Stimulated activated CD4-positive, alpha-beta T cell treated with anti-CD3 and anti-CD28 coated beads, Interleukin-12 subunit alpha, Interleukin-12 subunit beta, amount 100 ng/mL, for 48 hours (primary cell): ENCODE measurements at regions not wholly inside any gene's neighbourhood (a gene's known extent, or its start where the extent isn't known, plus 50 kb on each side); places are given as distances from the start of the nearest gene placed in this dataset.

Experiments used
- DNase-seq, 3 donors: peaks; one replicate each; pipeline ENCODE4 v3.0.0-alpha.2; 2020; ENCODE audit warnings: low read depth in 2 of 3, low spot score in 1 of 3

- DNase-seq = no peak
Observed at GRCh38 chr9:2991292-2991691, 147.4 kb upstream of the PUM3 start.

DNA sequence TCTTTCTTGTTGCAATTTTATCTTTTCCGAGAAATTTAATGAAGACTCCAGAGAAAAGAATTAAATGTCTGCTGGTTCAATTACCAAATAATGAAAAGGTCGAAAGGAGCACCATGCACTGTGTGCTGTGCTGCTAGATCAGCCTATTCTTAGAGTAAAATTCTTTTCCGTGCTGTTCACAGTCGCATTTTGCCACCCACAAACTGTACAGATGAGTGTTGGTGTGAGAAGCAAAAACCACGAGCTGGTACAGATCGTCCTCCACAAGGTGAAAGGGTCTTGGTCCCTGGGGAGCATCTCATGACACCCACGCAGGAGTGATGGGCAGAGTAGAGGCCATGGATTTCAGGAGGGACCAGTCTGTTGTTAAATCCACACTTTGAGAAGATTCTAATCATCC lies 143.8 kb upstream of the PUM3 start:
- no peak for DNase-seq

- no peak for DNase-seq
Observed at GRCh38 chr9:2985343-2985742, 141.4 kb upstream of the PUM3 start.

DNA sequence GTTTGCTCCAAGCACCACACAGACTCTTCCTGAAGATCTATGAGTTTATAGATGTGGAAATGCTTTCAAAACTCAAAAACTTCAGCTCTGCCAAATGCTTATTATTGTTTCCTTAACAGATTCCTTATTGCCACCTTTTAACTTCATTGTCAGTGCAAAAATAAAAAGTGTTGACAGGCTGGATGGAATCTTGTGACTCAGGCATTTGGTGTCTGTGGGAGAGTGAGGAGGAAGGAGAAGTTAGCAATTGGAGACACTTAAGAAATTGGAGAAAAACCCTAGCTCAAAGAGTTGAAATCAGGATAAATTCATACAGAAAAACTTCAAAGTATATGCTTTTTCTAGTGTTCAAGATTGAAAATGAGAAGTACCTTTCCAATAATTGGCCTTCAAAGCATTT lies 140.6 kb upstream of the PUM3 start:
- no peak for DNase-seq

- DNase-seq = no peak
Observed at GRCh38 chr9:2979957-2980610, 136.2 kb upstream of the PUM3 start.

GRCh38 chr9:2972475-2972874 lies 128.6 kb upstream of the PUM3 start:
- DNase-seq = no peak

DNA sequence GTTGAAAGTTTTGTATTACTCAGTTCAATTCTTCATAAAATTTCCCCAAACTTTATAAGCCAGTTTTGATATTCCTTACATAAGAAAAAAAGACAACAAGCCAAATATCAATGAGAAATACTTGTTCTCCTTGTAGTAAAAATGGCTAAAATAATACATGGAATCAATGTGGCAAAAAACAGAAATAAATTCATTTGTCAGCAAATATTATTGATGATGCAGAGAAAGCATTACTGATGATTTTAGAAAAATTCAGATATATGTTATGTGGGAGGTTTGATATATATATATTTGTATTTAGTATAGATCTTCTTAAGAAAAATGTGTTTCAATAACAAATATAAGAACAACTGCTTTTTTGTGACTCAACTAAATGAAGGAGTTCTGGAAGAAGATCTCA lies 127.0 kb upstream of the PUM3 start:
- DNase-seq = no peak

- no peak for DNase-seq
Observed at GRCh38 chr9:2967766-2968165, 123.9 kb upstream of the PUM3 start.

DNA sequence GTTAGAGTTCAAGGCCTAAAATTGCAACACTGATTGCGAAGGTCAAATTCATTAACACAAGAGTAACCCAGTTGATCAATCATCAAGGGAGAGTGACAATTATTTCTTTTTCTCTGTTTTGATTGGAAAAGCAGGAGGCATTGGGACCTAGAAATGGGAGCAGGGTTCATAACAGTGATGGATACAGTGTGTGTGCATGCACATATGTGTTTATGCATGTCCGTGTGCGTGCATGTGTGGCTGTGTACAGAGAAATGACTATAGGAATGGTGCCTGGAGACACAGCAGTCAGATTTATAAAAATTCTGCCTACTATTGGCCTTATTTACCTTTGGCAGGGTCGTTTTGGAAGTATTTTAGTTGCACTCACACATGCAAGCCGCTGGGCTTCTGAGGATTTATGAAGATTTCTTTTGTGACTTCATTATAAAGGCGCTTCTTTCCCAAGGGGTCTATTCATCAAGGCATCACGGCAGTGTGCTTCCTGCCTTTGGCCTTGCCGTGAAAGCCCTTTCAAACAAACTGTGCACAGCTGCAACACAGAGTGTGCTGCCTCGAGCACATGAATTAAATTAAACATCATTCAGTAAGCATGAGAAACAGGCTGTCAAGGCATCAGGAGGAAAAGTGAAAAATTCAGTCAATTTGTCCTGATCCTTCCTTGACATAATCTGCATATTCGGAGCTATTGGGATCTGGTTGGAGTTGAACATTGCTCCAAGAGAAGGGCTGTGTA lies 122.8 kb upstream of the PUM3 start:
- DNase-seq = no peak

GRCh38 chr9:2964470-2964869 lies 120.6 kb upstream of the PUM3 start:
- DNase-seq = no peak

GRCh38 chr9:2963307-2963706 lies 119.4 kb upstream of the PUM3 start:
- DNase-seq = no peak

GRCh38 chr9:2962471-2963172 lies 118.7 kb upstream of the PUM3 start:
- DNase-seq = no peak

GRCh38 chr9:2958219-2958618 lies 114.3 kb upstream of the PUM3 start:
- no peak for DNase-seq

DNA sequence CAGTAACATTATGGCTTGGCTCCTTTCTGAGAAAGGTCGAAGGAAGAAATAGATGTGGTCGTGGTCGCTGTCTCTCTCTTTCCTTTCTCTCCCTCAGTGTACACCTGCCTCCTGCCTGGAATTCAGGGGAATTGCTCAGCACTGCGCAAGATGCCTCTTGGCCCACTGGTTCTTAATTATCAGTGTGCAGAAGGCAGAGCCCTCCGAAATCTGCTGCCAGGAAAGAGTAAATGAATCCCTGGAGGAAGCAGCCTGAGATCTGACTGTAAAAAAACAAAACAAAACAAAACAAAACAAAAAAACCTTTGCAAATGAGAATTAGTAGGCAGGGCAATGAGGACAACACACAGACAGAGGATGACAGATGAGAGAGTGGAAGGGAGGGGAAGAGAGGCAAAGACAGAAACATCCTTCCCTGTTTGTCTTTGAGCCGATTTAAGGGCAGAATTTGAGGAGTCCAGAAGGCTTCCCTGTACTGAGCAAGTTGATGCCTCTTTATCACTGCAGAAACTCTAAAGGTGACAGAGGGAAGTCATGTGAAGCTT lies 113.8 kb upstream of the PUM3 start:
- no peak for DNase-seq

DNA sequence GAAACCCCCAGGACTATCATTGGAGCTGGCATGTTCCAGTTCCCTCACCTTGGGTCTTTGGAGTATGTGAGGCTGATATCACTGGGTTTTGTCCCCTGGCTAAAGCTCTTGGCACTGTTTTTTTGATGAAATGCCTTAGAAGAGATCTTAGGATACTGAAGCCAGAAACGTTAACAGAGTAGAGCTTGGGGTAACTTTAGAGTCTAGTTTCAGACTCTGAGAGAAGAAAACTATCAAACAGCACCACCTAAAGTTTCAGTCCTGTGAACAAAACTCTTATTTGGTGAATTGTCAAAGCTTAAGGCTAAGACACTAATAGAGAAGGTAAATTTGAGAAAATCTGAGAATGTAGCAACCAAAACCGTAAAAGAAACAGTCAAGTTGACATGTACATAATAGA lies 111.7 kb upstream of the PUM3 start:
- DNase-seq = no peak

DNA sequence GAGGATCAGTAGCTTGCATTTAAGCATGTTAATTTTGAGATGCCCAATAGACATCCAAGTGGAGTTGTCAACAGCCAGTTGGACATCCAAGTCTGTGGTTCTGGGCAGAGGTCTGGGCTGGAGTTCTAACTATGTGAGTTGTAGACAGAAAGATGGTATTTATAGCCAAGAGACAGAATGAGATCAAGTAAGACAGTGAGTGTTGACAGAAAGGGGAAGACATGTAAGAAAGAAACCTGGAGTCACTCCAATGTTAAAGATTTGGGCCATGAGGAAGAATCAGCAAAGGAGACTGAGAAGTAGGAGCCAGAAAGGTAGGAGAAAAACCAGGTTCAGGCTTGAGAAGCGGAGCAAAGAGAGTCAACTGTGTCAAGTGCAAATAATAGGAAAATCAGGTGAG lies 95.5 kb upstream of the PUM3 start:
- no peak for DNase-seq

- DNase-seq = no peak
Observed at GRCh38 chr9:2936221-2936620, 92.3 kb upstream of the PUM3 start.

DNA sequence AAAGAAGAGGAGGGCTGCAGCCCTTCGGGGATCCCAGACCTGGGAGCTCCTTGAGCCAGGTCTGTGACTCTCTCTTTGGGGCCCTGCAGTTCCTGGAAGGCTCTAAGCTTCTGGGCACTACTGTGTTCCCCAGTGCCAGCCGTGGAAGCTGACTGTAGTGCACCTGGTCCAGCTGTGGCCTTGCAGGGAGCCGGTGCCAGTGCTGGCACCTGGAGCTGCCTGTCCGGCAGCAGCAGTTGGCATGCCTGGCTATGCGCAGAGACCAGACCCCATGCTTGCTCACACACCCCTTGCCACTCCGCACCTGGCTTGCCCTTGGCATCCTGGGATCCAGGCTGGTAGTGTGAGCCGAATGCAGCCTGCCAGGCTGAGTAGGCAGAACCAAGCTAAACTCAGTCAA lies 91.0 kb upstream of the PUM3 start:
- DNase-seq = no peak

- DNase-seq = no peak
Observed at GRCh38 chr9:2934241-2934650, 90.4 kb upstream of the PUM3 start.

GRCh38 chr9:2933165-2934095 lies 89.5 kb upstream of the PUM3 start:
- DNase-seq = no peak

DNA sequence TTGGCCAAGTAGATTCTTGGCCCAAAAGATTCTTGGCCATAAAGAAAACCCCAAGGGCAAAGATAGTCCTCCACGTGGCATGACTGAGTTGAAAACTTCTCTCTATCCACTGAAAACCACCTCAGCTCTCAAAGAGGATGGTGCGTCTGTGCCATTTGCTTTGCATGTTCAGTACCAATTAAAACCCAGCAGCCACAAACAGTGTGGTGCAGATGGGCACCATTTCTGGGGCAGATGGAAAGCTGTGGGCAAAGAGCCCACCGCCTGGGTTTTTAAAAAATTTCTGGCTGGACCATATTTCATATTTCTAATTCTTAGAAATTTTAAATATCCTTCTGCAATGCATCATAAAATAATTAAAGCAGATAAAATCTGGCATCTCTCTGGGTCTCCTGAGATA lies 84.5 kb upstream of the PUM3 start:
- no peak for DNase-seq
